ENCODE measurements at regions not wholly inside any gene's neighbourhood (a gene's known extent, or its start where the extent isn't known, plus 50 kb on each side); places are given as distances from the start of the nearest gene placed in this dataset.

DNA sequence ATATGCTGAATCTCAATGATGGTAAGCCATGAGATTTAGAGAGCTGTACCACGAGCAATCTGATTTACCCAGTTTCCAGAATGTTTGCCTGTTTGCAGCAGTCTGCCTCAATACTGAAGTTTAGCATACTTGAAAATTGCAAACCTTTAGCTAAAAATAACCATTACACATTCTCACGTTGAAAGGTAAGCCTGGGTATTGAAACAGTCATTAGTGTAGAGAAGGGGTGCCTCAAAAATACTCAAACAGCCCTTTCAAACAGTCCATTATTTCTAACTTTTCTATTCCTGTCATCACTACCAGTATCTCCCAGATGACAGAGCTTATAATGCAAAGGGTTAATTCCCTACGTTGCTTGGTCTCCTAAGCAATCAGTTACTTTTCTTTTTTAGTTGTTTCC, 111.8 kb upstream of the MBNL1 start:
- ATAC-seq: no peak

- ATAC-seq: no peak
Measured at GRCh38 chr3:152157337-152157736, 111.4 kb upstream of the MBNL1 start.

GRCh38 chr3:152159328-152159727, 109.4 kb upstream of the MBNL1 start:
- no peak for ATAC-seq

GRCh38 chr3:152160350-152161011, 108.2 kb upstream of the MBNL1 start:
- no peak for ATAC-seq

- no peak for ATAC-seq
Measured at GRCh38 chr3:152172460-152172859, 96.3 kb upstream of the MBNL1 start.

DNA sequence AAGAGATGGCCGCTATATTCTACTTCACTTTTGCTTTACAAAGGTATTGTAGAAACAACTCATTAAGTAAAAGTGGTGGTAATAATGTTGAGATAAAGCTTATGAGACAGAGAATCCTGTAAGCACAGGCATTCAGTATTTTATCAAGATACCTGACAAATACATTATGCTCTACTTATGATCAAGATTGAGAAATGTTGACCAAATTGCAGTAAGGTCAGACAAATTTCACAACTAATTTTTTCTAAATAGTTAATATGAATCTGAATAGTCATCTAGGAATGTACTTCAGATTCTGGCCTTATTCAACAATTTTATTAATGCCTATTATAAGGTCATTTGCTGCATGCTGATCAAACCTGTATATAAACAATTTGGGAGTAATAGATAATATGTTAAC, 95.1 kb upstream of the MBNL1 start:
- no peak for ATAC-seq

GRCh38 chr3:152174876-152175527, 93.7 kb upstream of the MBNL1 start:
- no peak for ATAC-seq

DNA sequence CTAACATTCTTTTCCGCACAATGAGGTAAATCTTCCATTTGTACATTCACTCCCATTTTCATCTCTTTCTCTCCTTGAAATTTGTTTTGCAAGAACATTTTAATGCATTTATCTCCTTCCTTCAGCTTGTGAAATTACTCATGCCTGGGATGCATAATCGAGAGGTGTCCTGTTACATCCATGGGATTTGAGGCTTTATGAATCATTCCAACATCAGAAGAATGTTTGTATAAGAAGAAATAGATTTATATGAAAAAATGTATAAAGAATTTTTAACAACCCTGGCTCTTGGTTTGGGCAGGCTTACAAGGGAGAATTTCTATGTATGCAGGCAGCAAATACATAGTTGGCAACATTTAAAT, 93.2 kb upstream of the MBNL1 start:
- ATAC-seq: no peak

DNA sequence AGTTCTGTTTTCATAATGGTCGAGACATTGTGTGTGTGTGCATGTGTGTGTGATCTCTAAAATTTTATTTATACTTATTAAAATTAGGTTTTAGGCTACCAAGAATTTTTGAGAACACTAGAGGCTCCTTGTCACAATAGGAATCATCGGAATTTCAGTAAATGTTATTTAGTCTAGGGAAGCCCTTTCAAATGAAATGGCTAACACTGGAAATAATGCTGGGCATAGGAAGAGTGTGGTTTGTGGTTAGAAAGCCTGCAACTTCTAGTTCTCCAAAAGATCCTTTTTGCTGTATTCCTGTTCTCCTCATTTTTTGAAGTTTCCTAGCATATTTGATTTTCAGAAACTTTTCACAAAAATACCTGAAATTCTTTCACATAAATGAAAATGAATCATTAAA, 92.5 kb upstream of the MBNL1 start:
- ATAC-seq: no peak

DNA sequence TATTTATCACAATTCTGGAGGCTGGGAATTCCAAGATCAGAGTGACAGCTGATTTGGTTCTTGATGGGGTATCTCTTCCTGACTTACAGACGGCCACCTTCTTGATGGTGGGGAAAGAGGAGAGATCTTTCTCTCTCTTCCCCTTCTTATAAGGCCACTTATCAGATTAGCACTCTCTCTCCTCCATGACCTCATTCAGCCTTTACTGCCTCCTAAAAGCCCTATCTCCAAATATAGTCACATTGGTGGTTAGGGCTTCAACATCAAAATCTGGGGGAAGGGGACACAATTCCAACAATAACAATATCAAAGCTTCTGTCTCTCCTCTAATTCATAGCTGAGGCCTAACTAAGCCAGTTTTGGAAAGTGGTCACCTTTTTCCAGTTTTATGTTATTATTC, 91.7 kb upstream of the MBNL1 start:
- no peak for ATAC-seq

- ATAC-seq: no peak
Measured at GRCh38 chr3:152177757-152178156, 91.0 kb upstream of the MBNL1 start.

- peak in 1 of 2 donors; percentile 83 for ATAC-seq
Measured at GRCh38 chr3:152183473-152183872, 85.3 kb upstream of the MBNL1 start.

DNA sequence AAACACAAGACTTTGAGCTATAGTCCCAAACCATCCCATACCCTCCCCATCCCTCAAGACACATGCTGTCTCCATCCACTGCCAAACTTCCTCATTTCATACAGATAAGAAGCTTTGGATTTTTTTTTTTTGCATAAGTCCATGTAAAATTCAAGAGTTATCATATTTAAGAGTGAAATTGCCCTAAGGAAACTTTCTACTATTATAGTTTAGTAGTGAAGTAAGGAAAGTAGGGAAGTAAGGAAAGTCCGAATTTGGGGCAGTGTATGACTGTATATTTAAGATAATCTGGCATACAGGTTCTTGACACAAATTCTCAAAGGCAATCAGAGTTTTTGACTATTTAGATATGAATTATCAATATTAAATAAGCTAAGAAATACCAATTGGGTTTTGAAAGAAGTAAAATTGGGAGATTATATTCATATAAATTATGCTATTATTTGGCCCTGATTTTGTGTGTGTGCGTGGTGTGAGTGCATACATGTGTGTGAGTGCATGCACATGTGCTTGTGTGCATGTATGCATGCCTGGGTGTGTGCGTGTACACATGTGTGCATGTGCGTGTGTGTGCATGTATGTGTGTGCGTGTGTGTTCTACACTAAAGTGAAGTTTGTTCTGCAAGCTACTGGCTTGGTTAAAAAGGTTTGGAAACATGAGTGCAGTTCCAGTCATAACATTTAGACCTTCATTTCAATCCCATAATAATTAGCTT, 83.6 kb upstream of the MBNL1 start:
- no peak for ATAC-seq

DNA sequence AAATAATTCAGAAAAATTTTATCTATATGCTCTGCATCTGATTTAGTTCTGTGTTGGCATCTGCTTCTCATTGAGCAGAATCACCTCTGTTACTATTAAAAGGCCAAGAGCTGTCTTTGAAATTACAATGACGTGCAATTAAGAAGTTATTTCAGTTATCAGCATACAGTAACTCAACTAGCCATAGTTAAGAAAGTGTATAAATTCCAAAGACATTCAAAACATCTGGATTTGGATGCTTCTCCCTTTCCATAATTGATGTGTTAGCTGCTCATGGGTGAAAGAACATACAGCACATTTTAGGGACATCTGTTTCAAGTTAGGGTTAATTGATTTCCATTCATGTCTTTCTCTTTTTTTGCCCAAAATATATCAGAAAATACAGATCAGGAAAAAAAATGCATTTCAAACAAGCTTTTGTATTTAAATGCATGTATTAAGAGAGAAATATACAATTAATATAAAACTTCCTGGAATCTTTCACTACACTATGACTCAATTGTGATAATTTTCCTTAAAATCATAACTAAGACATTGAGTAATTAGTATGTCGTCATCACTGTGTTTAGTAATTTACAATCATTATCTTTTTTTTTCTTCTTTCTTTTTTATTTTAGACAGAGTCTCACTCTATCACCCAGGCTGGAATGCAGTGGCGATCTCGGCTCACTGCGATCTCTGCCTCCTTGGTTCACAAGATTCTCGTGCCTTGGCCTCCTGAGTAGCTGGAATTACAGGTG, 82.7 kb upstream of the MBNL1 start:
- ATAC-seq: no peak

- no peak for ATAC-seq
Measured at GRCh38 chr3:152190636-152191183, 78.0 kb upstream of the MBNL1 start.

DNA sequence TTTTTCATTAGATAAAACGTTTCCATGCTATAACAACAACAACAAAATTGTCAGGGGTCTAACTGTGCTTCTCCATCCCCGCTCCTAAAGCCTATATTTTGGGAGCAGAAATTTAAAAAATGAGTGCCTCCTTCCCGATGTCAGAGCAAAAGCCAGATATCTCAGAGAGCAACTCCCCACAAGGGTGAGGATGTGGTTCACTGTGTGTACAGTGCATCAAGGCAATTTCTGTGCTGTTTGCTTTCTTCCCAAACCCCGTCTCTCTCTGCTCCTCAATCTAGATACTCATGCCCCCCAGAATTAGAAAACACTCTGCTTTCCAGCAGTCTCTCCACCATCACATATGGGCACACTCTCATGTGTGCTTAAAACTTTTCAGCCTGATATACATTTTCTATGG, 76.7 kb upstream of the MBNL1 start:
- no peak for ATAC-seq

- ATAC-seq: peak; percentile 1 to 6
Measured at GRCh38 chr3:152192936-152193672, 75.6 kb upstream of the MBNL1 start.

- ATAC-seq: peak; percentile 58 to 70
Measured at GRCh38 chr3:152193673-152194267, 75.0 kb upstream of the MBNL1 start.

DNA sequence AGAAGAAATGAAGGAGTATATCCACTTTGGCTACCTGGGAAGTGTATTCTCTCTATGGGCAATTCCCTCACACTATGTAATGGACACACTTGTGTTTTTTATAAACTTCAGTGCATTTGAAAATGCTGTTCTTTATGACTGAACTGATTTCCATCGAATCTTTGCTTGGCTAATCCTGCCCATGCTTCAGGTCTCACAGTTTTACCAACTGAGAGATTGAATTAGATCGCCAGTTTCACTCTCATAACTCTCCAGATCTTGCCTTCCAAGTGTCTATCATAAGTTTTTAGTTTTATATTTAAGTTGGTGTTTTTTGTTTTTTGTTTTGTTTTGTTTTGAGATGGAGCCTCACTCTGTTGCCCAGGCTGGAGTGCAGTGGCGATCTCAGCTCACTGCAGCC, 73.5 kb upstream of the MBNL1 start:
- ATAC-seq: no peak

GRCh38 chr3:152196782-152197181, 71.9 kb upstream of the MBNL1 start:
- peak; percentile 30 to 49 for ATAC-seq

GRCh38 chr3:152197451-152197850, 71.3 kb upstream of the MBNL1 start:
- peak; percentile 61 to 63 for ATAC-seq

DNA sequence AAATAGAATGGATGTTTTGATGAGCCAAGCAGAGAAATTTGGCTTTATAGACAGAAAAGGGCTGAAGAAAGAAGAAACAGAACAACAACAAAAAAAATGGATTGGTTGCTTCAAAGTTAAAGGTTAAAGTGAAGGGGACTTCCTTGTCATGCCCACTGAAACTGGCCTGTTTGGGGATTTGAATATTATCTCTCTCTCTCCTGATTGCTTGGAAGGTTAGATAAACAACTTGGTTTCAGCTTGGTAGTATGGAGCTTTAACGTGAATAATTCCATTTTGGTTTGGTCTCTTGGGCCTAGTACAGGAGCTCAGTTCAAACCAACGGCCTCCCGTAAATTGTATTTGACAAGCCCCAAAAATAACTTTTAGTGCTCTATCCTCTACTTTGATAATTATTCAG, 70.8 kb upstream of the MBNL1 start:
- no peak for ATAC-seq
